Adrenal gland (tissue), 9 donors: ENCODE measurements at regions not wholly inside any gene's neighbourhood (a gene's known extent, or its start where the extent isn't known, plus 50 kb on each side); places are given as distances from the start of the nearest gene placed in this dataset.

Experiments used
- DNase-seq, 7 donors: peaks; one replicate each; pipeline ENCODE4 v3.0.0-alpha.2; 2019 to 2020
- H3K27ac ChIP-seq, 5 donors: fragments of 200-600 bp; sonication (generic) in 4 of 5; 1 replicate in 3 of 5; 2 replicates in 2 of 5; pipeline versions ENCODE4 v1.5.1 to v1.8.0; 2016 to 2020; ENCODE audit warnings: mild to moderate bottlenecking in 1 of 5
- H3K27me3 ChIP-seq: fragments of 200-600 bp; 2 replicates; pipeline ENCODE4 v1.8.0; 2021
- H3K36me3 ChIP-seq, 2 donors: fragments of 200-600 bp; replicated peaks in 1 of 2; 1 replicate in 1 of 2; 2 replicates in 1 of 2; pipeline versions ENCODE4 v1.5.1 to v1.8.0; 2018 to 2022
- H3K4me1 ChIP-seq, 2 donors: fragments of 200-600 bp; replicated peaks in 1 of 2; 1 replicate in 1 of 2; 2 replicates in 1 of 2; pipeline versions ENCODE4 v1.5.1 to v1.8.0; 2018 to 2021
- H3K4me3 ChIP-seq, 4 donors: fragments of 200-600 bp; sonication (generic) in 3 of 4; one replicate each; pipeline ENCODE4 v1.5.1; 2016 to 2018
- H3K9me3 ChIP-seq, 3 donors: fragments of 200-600 bp; sonication (generic) in 1 of 3; replicated peaks in 1 of 3; 1 replicate in 2 of 3; 2 replicates in 1 of 3; pipeline versions ENCODE4 v1.5.1 to v1.8.0; 2016 to 2021
- CTCF ChIP-seq, 6 experiments: fragments of 450-650 bp in 4 of 6; fragments of 200-600 bp in 2 of 6; sonication (generic) in 1 of 6; IDR thresholded peaks; 1 replicate in 5 of 6; 2 replicates in 1 of 6; pipeline versions ENCODE4 v1.5.1 to v1.8.0; 2016 to 2021; ENCODE audit warnings: antibody characterized with exemption in 6 of 6, mild to moderate bottlenecking in 2 of 6, moderate library complexity in 1 of 6
- POLR2A ChIP-seq, 2 donors: fragments of 450-650 bp; IDR thresholded peaks; one replicate each; pipeline ENCODE4 v1.6.1; 2017; ENCODE audit warnings: antibody characterized with exemption in 2 of 2, mild to moderate bottlenecking in 2 of 2, moderate library complexity in 1 of 2
- WGBS, 4 donors: extraction: QIAGEN DNeasy Blood & Tissue Kit in 2 of 4; methylation state at CpG; one replicate each; pipeline versions ENCODE4 v1.1.5 to v1.1.7; 2013 to 2017; 5-methylcytosine and 5-hydroxymethylcytosine counted together
- intact Hi-C, 2 donors: fragments of 100-400 bp; cut with DNase I; formaldehyde crosslinking; loops; one replicate each; pipeline versions ENCODE4 v1.14.1 to v1.15.0; 2022 to 2023
- donor health status: healthy with polysubstance abuse.
- donor health status: Bipolar disorder and iron deficiency.
- donor health status: DM: yes; HTN: yes; CAD: no.
- donor health status: DM: no; HTN: no; CAD: no.
- donor health status: DM: no; HTN: no; CAD: no.

- intact Hi-C loops = no loop called here
- H3K4me1 ChIP-seq = no peaks in the 10 kb centered on the region
- 72 to 89% (median 80%) methylated on average over 2 of the region's 2 CpGs for WGBS, 4 donors
- no peaks in the 10 kb centered on the region for H3K9me3 ChIP-seq
- DNase-seq = no peak
- no peaks in the 10 kb centered on the region for H3K27me3 ChIP-seq
- H3K27ac ChIP-seq = no peak overlapping the region
- no peaks in the 10 kb centered on the region for H3K36me3 ChIP-seq
- H3K4me3 ChIP-seq = no peak overlapping the region
- no peak for TF ChIP-seq POLR2A (IDR thresholded peaks at IDR 0.05)
- no peak for TF ChIP-seq CTCF (IDR thresholded peaks at IDR 0.05)
Observed at GRCh38 chr13:102977471-102977870, 88.7 kb downstream of the SLC10A2 start.

GRCh38 chr13:102974317-102975087 is 91.7 kb downstream of the SLC10A2 start:
- TF ChIP-seq CTCF (IDR thresholded peaks at IDR 0.05) (no peak), POLR2A (IDR thresholded peaks at IDR 0.05) (no peak)
- DNase-seq = no peak

GRCh38 chr13:102972191-102972590 is 94.0 kb downstream of the SLC10A2 start:
- 96 to 98% (median 96%) methylated on average over 2 of the region's 2 CpGs for WGBS, 4 donors
- Histone ChIP-seq H3K4me1 (no peaks in the 10 kb centered on the region), H3K4me3 (no peak overlapping the region), H3K36me3 (no peaks in the 10 kb centered on the region), H3K9me3 (no peaks in the 10 kb centered on the region), H3K27ac (no peak overlapping the region), H3K27me3 (no peaks in the 10 kb centered on the region)
- intact Hi-C loops = no loop called here
- no peak for TF ChIP-seq POLR2A (IDR thresholded peaks at IDR 0.05)
- TF ChIP-seq CTCF (IDR thresholded peaks at IDR 0.05) = no peak
- DNase-seq = no peak

More at GRCh38 chr13:102974317-102975087, 91.7 kb downstream of the SLC10A2 start:
- intact Hi-C loops = no loop called here
- H3K9me3 ChIP-seq = no peaks in the 10 kb centered on the region
- no peak overlapping the region for H3K27ac ChIP-seq
- no peaks in the 10 kb centered on the region for H3K4me1 ChIP-seq
- H3K27me3 ChIP-seq = no peaks in the 10 kb centered on the region
- H3K36me3 ChIP-seq = no peaks in the 10 kb centered on the region
- WGBS, 4 donors = 70 to 76% (median 75%) methylated on average over 7 to 8 of the region's 8 CpGs
- no peak overlapping the region for H3K4me3 ChIP-seq

GRCh38 chr13:102970542-102970941 is 95.7 kb downstream of the SLC10A2 start:
- intact Hi-C loops = no loop called here
- Histone ChIP-seq H3K27me3 (no peaks in the 10 kb centered on the region), H3K4me3 (no peak overlapping the region), H3K9me3 (no peaks in the 10 kb centered on the region), H3K36me3 (no peaks in the 10 kb centered on the region), H3K27ac (no peak overlapping the region), H3K4me1 (no peaks in the 10 kb centered on the region)
- TF ChIP-seq CTCF (IDR thresholded peaks at IDR 0.05) (no peak), POLR2A (IDR thresholded peaks at IDR 0.05) (no peak)
- WGBS, 4 donors = 84 to 96% (median 91%) methylated on average over 2 of the region's 2 CpGs
- no peak for DNase-seq
